ENCODE measurements at regions not wholly inside any gene's neighbourhood (a gene's known extent, or its start where the extent isn't known, plus 50 kb on each side); places are given as distances from the start of the nearest gene placed in this dataset.

GRCh38 chr4:52372747-52373146 is 286.4 kb downstream of the USP46 start:
- TF ChIP-seq EZH2 (IDR thresholded peaks at IDR 0.05; ENCODE audit: insufficient read depth, poor library complexity, severe bottlenecking) = no peak
- TF ChIP-seq EZH2phosphoT487 (IDR thresholded peaks at IDR 0.05; ENCODE audit: insufficient read depth, low read depth) = no peak

All from GM23248 (cell line).